ENCODE measurements at regions not wholly inside any gene's neighbourhood (a gene's known extent, or its start where the extent isn't known, plus 50 kb on each side); places are given as distances from the start of the nearest gene placed in this dataset.

GRCh38 chr5:23042226-23042625 lies 189.1 kb upstream of the CDH12 start:
- Histone ChIP-seq H3K27me3 (no peaks in the 10 kb centered on the region), H3K4me1 (no peaks in the 10 kb centered on the region), H3K4me3 (no peak overlapping the region), H3K27ac (no peak overlapping the region), H3K9me3 (no peaks in the 10 kb centered on the region), H3K36me3 (no peaks in the 10 kb centered on the region)
- TF ChIP-seq CTCF (IDR thresholded peaks at IDR 0.05) = no peak
- intact Hi-C loops (cut with DNase I) = no loop called here
- ATAC-seq (no peak), DNase-seq (no peak)

- intact Hi-C loops (cut with DNase I) = no loop called here
- H3K9me3 ChIP-seq = no peaks in the 10 kb centered on the region
- H3K36me3 ChIP-seq = no peaks in the 10 kb centered on the region
- H3K27me3 ChIP-seq = no peaks in the 10 kb centered on the region
- no peak overlapping the region for H3K27ac ChIP-seq
- ATAC-seq = no peak
- H3K4me3 ChIP-seq = no peak overlapping the region
- no peak for DNase-seq
- TF ChIP-seq CTCF (IDR thresholded peaks at IDR 0.05) = no peak
- no peaks in the 10 kb centered on the region for H3K4me1 ChIP-seq
Measured at GRCh38 chr5:23035555-23036090, 182.5 kb upstream of the CDH12 start.

- TF ChIP-seq CTCF (IDR thresholded peaks at IDR 0.05) = no peak
Measured at GRCh38 chr5:23033864-23034263, 180.7 kb upstream of the CDH12 start.

GRCh38 chr5:23029290-23029689 lies 176.1 kb upstream of the CDH12 start:
- ATAC-seq (no peak), DNase-seq (no peak)
- intact Hi-C loops (cut with DNase I) = no loop called here
- Histone ChIP-seq H3K4me1 (no peaks in the 10 kb centered on the region), H3K36me3 (no peaks in the 10 kb centered on the region), H3K9me3 (no peaks in the 10 kb centered on the region), H3K4me3 (no peak overlapping the region), H3K27ac (no peak overlapping the region), H3K27me3 (no peaks in the 10 kb centered on the region)
- TF ChIP-seq CTCF (IDR thresholded peaks at IDR 0.05) = no peak

More at GRCh38 chr5:23033864-23034263, 180.7 kb upstream of the CDH12 start:
- Histone ChIP-seq H3K36me3 (no peaks in the 10 kb centered on the region), H3K9me3 (no peaks in the 10 kb centered on the region), H3K4me1 (no peaks in the 10 kb centered on the region), H3K27ac (no peak overlapping the region), H3K27me3 (no peaks in the 10 kb centered on the region), H3K4me3 (no peak overlapping the region)
- no peak for DNase-seq
- no peak for ATAC-seq
- intact Hi-C loops (cut with DNase I) = no loop called here

GRCh38 chr5:23028445-23029021 lies 175.4 kb upstream of the CDH12 start:
- ATAC-seq (no peak), DNase-seq (no peak)
- no peak for TF ChIP-seq CTCF (IDR thresholded peaks at IDR 0.05)
- H3K27ac ChIP-seq = no peak overlapping the region
- H3K9me3 ChIP-seq = no peaks in the 10 kb centered on the region
- H3K36me3 ChIP-seq = no peaks in the 10 kb centered on the region
- intact Hi-C loops (cut with DNase I) = no loop called here
- H3K4me1 ChIP-seq = no peaks in the 10 kb centered on the region
- no peak overlapping the region for H3K4me3 ChIP-seq
- no peaks in the 10 kb centered on the region for H3K27me3 ChIP-seq

GRCh38 chr5:23027830-23028229 lies 174.7 kb upstream of the CDH12 start:
- no peaks in the 10 kb centered on the region for H3K4me1 ChIP-seq
- TF ChIP-seq CTCF (IDR thresholded peaks at IDR 0.05) = no peak
- no peak for ATAC-seq
- DNase-seq = no peak
- H3K36me3 ChIP-seq = no peaks in the 10 kb centered on the region
- H3K4me3 ChIP-seq = no peak overlapping the region
- intact Hi-C loops (cut with DNase I) = no loop called here
- no peaks in the 10 kb centered on the region for H3K9me3 ChIP-seq
- H3K27ac ChIP-seq = no peak overlapping the region
- H3K27me3 ChIP-seq = no peaks in the 10 kb centered on the region
